ENCODE measurements at regions not wholly inside any gene's neighbourhood (a gene's known extent, or its start where the extent isn't known, plus 50 kb on each side); places are given as distances from the start of the nearest gene placed in this dataset.

DNA sequence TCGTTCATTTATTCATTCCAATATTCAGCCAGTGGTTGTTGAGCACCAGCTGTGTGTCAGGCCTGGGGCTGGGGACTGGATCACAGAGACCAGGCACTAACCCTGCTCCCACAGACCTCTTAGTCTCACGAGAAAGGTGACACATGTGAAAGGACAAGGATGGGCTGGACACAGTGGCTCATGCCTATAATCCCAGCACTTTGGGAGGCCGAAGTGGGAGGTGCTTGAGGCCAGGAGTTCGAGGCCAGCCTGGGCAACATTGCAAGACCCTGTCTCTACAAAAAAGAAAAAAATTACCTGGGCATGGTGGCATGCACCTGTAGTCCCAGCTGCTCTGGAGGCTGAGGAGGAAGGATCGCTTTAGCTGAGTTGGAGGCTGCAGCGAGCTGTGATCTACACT, 105.9 kb upstream of the SDK1 start:
- DNase-seq (ENCODE audit: low read depth), result no peak

- no peak for DNase-seq (ENCODE audit: low read depth)
These were observed 104.2 kb upstream of the SDK1 start for GRCh38 chr7:3196629-3197400.

- no peak for DNase-seq (ENCODE audit: low read depth)
These were observed 103.4 kb upstream of the SDK1 start for GRCh38 chr7:3197567-3198213.

- no peak for DNase-seq (ENCODE audit: low read depth)
These were observed 102.7 kb upstream of the SDK1 start for GRCh38 chr7:3198316-3198715.

DNA sequence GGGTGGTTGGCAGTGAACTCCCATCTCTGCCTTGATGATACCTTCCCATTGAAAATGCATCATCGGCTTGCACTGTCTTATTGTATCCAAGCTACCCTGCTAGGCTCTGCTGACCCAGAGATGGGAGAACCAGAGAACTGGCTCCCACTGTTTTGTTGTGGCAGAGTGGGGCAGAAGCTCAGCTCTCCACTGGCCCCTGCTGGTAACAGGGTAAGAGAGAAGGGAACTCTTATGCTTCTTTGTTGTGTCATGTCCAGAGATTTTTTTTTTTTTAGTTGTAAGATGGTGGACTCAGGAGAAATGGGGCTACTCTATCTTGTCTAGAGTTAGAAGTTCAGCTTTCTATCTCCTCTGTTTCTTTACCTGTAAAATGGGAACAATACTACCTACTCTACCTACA, 100.5 kb upstream of the SDK1 start:
- peak; percentile 75 for DNase-seq (ENCODE audit: low read depth)

DNA sequence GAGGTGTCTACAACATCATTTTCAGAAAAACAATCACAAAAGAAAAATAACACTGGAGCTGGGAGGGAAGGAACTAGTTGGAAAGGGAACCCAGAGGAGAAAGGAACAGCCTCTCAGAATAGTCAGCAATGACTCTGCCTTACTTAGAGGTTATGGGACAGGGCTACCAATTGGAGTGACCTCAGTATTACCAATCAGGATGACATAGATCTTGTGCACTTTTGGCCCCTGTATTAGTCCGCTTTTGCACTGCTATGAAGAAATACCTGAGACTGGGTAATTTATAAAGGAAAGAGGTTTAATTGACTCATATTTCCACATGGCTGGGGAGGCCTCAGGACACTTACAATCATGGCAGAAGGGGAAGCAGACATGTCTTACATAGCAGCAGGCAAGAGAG, 99.7 kb upstream of the SDK1 start:
- DNase-seq (ENCODE audit: low read depth), result no peak

DNA sequence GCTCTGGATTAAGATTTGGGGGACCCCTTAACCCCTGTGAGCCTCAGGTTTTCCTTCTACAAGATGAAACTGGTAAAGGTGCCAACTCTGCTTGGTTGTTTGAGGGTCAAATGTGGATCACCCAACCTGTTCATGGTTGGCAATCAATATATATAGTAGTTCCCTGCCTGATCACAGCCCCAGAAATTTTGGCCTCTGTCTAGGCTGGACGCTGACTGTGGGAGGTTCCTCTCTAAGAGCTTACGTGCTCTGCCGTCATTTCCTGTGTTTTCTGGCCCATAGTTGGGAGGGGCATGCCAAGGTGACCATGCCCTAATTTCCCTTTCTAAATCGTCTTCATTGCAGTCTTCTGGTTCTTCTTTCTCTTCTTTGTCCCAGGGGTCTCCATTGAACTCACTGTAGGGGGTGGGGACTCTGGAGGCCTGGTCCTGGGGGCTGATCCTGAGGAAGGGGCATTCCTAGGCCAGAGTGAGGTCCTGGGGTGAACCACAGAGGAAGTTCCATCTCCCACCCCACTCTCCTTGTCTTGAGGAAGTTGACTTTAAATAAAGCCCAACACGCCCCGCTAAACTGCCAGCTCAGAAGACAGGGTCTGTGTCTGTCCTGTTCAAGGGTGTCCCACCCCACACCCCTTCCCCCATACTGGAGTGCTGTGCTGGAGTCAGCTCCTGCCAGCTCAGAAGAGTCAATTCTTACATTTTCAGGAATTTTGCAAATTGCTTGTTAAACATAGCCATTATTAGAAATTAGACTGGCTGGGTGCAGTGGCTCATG, 98.9 kb upstream of the SDK1 start:
- no peak for DNase-seq (ENCODE audit: low read depth)

GRCh38 chr7:3204526-3204925, 96.5 kb upstream of the SDK1 start:
- DNase-seq (ENCODE audit: low read depth), result no peak

DNA sequence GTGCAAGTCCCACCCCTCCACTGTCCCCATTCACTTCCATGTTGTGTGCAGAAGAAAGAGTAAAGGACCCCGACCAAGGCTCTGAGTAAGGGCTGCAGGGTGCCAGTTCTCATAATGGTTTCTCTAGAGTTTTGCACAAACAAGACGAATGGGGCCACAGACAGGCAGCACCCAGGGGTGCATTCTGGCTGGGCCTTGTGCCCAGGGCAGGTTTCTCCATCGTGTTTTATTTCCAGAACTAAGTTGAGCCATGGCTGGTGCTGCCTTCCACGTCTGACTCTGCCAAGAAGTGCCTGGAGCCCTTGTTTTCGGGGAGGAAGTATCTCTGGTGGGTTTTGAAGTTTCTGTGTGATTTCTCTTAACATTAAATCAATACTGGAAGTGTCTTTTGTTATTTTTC, 95.0 kb upstream of the SDK1 start:
- no peak for DNase-seq (ENCODE audit: low read depth)

DNA sequence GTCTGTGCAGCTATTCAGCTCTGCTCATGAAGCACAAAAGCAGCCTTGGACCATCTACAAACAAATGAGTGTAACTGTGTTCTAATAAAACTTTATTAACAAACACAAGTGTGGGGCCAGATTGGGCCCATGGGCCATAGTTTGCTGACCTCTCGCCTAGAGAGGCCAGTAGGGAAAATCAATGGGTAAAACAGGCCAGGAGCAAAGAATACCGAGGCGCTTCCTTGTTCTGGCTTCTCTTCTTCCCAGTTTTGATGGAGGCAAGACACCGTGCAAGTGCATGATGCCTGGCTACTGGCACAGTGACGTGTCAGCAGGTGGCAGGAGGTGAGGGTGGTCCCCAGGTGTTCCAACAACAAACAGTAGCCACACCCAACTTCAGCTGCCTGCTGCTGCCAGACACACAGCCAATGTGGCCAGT, 94.3 kb upstream of the SDK1 start:
- no peak for DNase-seq (ENCODE audit: low read depth)

GRCh38 chr7:3207387-3207902, 93.6 kb upstream of the SDK1 start:
- DNase-seq (ENCODE audit: low read depth), result no peak

DNA sequence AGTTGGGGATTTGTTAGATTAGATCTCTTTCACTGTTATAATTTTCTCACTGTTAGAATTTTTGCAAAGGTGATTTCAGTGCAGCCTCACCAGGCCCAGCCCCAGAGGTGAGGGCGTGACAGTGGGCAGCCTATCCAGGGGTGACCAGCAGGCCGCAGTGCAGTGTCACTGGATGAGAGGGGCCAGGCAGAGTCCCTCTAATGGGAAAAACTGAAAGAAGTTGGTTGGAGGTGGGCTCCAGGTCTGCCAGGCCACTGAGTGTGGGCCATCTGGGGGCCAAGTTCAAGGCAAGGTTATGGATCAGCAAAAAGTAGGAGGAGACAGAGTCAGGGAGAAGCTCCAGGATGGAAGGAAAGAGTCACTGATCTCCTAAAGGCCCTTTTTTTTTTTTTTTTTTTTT, 90.5 kb upstream of the SDK1 start:
- no peak for DNase-seq (ENCODE audit: low read depth)

- DNase-seq (ENCODE audit: low read depth), result no peak
These were observed 87.0 kb upstream of the SDK1 start for GRCh38 chr7:3214090-3214413.

GRCh38 chr7:3215624-3216585, 85.1 kb upstream of the SDK1 start:
- DNase-seq (ENCODE audit: low read depth), result no peak

- DNase-seq (ENCODE audit: low read depth), result peak; percentile 27
These were observed 83.9 kb upstream of the SDK1 start for GRCh38 chr7:3217166-3217565.

DNA sequence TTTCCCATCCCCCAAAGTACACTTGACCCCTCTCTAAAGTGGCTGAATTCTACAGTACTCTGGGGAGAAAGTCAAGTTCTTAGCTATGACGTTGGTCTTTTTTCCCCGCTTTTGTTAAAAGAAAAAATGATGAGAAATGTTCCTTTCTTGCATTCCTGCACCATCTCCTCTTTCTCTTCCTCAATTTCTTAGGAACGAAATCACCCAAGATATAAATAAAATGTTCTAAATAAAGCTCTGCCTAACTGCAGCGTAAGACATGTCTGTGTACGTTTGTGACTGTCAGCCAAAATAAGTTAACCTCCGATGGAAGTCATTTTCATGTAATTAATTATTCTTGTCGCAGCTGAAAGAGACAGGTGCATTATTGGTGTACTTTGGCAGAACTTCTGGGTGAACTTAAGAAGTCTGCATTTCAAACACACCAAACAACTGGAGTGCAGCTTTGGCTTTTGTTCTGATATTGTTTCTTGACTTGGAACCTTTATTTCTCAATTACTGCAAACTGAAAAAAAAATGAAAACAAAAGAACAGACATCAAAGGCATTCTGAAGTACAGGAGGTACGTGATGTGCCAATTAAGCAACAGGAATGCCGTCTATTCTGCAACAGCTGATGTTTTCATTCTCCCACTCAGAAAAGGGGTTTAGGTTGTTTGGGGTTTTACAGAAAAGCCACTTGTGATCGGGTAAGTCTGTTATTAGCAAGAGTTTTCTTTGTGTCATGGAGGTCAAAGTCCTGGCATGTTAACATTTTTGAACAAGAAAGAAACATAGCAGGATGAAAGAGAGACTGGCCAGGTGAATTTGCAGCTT, 82.4 kb upstream of the SDK1 start:
- DNase-seq (ENCODE audit: low read depth), result no peak

DNA sequence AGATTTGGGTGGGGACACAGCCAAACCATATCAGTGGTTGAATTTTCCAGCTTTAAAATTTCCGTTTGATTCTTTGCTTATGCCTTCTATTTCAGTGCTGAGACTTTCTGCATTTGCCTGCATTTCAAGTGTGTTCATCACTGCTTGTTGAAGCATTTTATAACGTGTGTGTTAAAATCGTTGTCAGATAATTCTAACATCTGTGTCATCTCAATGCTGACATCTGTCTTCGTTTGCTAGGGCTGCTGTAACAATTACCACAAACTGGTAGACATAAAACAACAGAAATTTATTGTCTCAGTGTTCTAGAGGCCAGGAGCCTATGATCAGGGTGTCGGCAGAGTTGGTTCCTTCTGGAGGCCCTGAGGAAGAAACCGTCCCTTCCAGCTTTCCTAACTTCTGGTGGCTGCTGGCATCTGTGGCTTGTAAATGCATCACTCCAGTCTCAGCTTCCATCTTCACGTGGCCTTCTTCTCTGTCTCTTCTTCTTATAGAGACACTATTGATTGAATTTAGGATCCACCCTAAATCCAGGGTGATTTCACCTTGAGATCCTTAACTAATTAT, 71.1 kb upstream of the SDK1 start:
- no peak for DNase-seq (ENCODE audit: low read depth)

DNA sequence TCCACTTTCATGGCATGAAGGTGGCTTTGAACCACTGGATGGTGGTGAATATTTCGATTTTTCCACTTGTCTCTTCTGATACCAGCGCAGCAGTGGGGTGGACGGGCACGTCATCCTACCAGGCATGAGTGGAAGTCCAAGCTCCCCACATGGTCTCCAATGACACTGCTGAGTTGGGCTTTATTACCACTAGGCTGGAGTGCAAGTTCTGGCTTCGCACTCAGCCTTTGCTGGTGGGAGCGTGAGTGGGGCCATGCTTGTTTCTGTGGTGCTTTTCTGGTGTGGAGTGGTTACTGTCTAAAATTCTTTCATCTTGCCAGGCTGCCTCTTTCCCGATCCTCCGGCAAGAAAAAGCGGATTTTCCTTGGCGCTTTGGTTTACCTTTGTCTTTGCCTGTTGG, 70.1 kb upstream of the SDK1 start:
- DNase-seq (ENCODE audit: low read depth), result no peak

DNA sequence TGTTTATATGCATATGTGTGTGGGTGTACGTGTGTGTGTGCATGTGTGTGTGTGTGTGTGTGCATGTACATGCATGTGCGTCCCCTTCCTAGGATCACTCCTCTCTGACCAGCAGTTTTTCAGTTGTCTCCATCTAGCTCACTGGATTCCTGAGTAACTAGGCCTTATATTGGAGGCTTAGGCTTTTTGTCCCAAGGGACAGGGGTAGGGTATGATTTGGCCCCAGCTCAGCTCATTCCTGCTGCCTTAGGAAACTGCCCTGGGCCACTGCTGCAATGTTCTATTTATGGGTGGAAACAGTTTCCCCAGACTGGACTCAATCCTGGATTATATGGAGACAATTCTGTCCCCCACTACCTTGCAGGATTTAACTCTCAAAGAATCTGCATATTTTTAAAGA, 68.8 kb upstream of the SDK1 start:
- DNase-seq (ENCODE audit: low read depth), result no peak

DNA sequence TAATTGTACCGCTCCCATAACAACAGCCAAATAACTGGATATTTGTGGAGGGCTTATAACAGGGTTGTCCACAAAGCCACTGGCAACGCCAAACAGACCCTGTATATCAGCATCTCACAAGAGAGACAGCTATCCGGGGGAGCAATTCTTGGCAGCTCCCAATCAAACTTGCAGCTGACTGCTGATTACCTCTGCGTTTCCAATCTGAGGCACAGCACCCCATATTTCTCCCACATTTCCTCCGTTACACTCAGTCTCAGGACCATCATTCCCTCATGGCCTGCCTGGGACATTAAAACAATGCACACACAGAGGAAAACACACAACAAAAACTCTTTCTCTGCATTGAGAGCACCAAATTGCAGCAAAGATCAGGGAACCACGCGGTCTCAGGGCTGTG, 67.8 kb upstream of the SDK1 start:
- DNase-seq (ENCODE audit: low read depth), result no peak

- DNase-seq (ENCODE audit: low read depth), result no peak
These were observed 67.0 kb upstream of the SDK1 start for GRCh38 chr7:3234051-3234450.

All from iris pigment epithelial cell (primary cell).